K562 (cell line): ENCODE measurements at regions not wholly inside any gene's neighbourhood (a gene's known extent, or its start where the extent isn't known, plus 50 kb on each side); places are given as distances from the start of the nearest gene placed in this dataset.
A peak's percentile ranks its signal among the peaks of the same experiment; 100 is the strongest.

ENCODE experiments used
- CBFA2T3 ChIP-seq: fragments of 450-650 bp; IDR thresholded peaks from 2 replicates; pipeline ENCODE4 v1.6.1; 2017
- CBFB ChIP-seq: sonication (generic); formaldehyde crosslinking; IDR thresholded peaks from 2 replicates; pipeline ENCODE4 v1.4.0; 2020; ENCODE audit warnings: mild to moderate bottlenecking, missing genetic modification reagents
- CBX1 ChIP-seq: sonication (generic); IDR thresholded peaks from 2 replicates; pipeline ENCODE4 v1.6.1; 2016; ENCODE audit warnings: antibody characterized with exemption, low read depth, mild to moderate bottlenecking
- CBX5 ChIP-seq: IDR thresholded peaks from 2 replicates; pipeline ENCODE4 v1.6.1; 2014; ENCODE audit warnings: low read depth, borderline replicate concordance
- CCAR2 ChIP-seq: fragments of 200-400 bp; formaldehyde crosslinking; IDR thresholded peaks from 2 replicates; pipeline ENCODE4 v1.6.1; 2017; ENCODE audit warnings: mild to moderate bottlenecking, low read depth, low read length
- ETV6 ChIP-seq, 3 experiments: fragments of 150-350 bp in 1 of 3; sonication (generic) in 1 of 3; formaldehyde crosslinking in 1 of 3; IDR thresholded peaks; 2 replicates each; pipeline versions ENCODE4 v1.6.1 to v1.8.0; 2014 to 2022; ENCODE audit warnings: borderline replicate concordance in 2 of 3, low read depth in 2 of 3, antibody characterized with exemption in 1 of 3, low read length in 1 of 3, mild to moderate bottlenecking in 1 of 3, missing genetic modification reagents in 1 of 3
- KLF6 ChIP-seq: fragments of 250-450 bp; sonication (Bioruptor Pico); IDR thresholded peaks from 2 replicates; pipeline ENCODE4 v1.4.0; 2020; ENCODE audit warnings: mild to moderate bottlenecking, moderate library complexity, borderline replicate concordance
- MEF2D ChIP-seq: conservative IDR thresholded peaks from 2 replicates; pipeline ENCODE4 v1.6.1; 2016; ENCODE audit warnings: low read depth, missing genetic modification characterization, missing compliant biosample characterization
- OTX1 ChIP-seq: fragments of 450-650 bp; formaldehyde crosslinking; IDR thresholded peaks from 2 replicates; pipeline ENCODE4 v1.4.0; 2022; ENCODE audit warnings: mild to moderate bottlenecking
- PRPF4 ChIP-seq: fragments of 200-400 bp; formaldehyde crosslinking; IDR thresholded peaks from one replicate; pipeline ENCODE4 v1.6.1; 2017; ENCODE audit warnings: low read length, low read depth, mild to moderate bottlenecking; ENCODE audit not compliant: insufficient read depth, poor library complexity, severe bottlenecking
- PTTG1 ChIP-seq: fragments of 450-650 bp; IDR thresholded peaks from 2 replicates; pipeline ENCODE4 v1.6.1; 2016; ENCODE audit warnings: low read depth, mild to moderate bottlenecking, missing genetic modification characterization, missing compliant biosample characterization
- SMARCE1 ChIP-seq: fragments of 450-650 bp; IDR thresholded peaks from 2 replicates; pipeline ENCODE4 v1.7.1; 2016; ENCODE audit warnings: mild to moderate bottlenecking
- SREBF1 ChIP-seq: fragments of 150-350 bp; IDR thresholded peaks from 2 replicates; pipeline ENCODE4 v1.6.1; 2014; ENCODE audit warnings: antibody characterized with exemption, low read depth, low read length, borderline replicate concordance
- TAF7 ChIP-seq: fragments of 450-650 bp; IDR thresholded peaks from 2 replicates; pipeline ENCODE4 v1.6.1; 2016; ENCODE audit warnings: missing genetic modification characterization, missing compliant biosample characterization
- TGIF2 ChIP-seq: sonication (generic); formaldehyde crosslinking; IDR thresholded peaks from 2 replicates; pipeline ENCODE4 v1.8.1; 2022; ENCODE audit warnings: mild to moderate bottlenecking, missing genetic modification reagents, moderate library complexity
- ZBTB7A ChIP-seq: IDR thresholded peaks from 2 replicates; pipeline ENCODE4 v1.6.1; 2011; ENCODE audit warnings: low read depth, mild to moderate bottlenecking, low read length, moderate library complexity, borderline replicate concordance; ENCODE audit not compliant: control insufficient read depth
- ZKSCAN1 ChIP-seq: fragments of 150-350 bp; IDR thresholded peaks from 2 replicates; pipeline ENCODE4 v1.6.1; 2016; ENCODE audit warnings: low read depth, low read length
- ZNF146 ChIP-seq: IDR thresholded peaks from one replicate; pipeline ENCODE4 v1.6.1; 2018; ENCODE audit warnings: missing compliant biosample characterization; ENCODE audit not compliant: unreplicated experiment
- ZNF282 ChIP-seq: sonication (generic); formaldehyde crosslinking; IDR thresholded peaks from 2 replicates; pipeline ENCODE4 v1.8.1; 2023; ENCODE audit warnings: missing genetic modification reagents
- ZNF354B ChIP-seq: fragments of 250-450 bp; sonication (Bioruptor Pico); IDR thresholded peaks from 2 replicates; pipeline ENCODE4 v1.4.0; 2020
- ZNF507 ChIP-seq: conservative IDR thresholded peaks from 2 replicates; pipeline ENCODE4 v1.6.1; 2017; ENCODE audit warnings: missing genetic modification characterization, missing compliant biosample characterization
- ZNF551 ChIP-seq: fragments of 250-450 bp; sonication (Bioruptor Pico); IDR thresholded peaks from 2 replicates; pipeline ENCODE4 v1.5.0; 2021; ENCODE audit warnings: mild to moderate bottlenecking, moderate library complexity
- ZNF584 ChIP-seq: fragments of 200-800 bp; sonication (Bioruptor generic); IDR thresholded peaks from 2 replicates; pipeline ENCODE4 v1.6.1; 2016; ENCODE audit warnings: low read depth, mild to moderate bottlenecking, missing genetic modification characterization, missing compliant biosample characterization
- ZNF780A ChIP-seq: fragments of 250-450 bp; sonication (Bioruptor Pico); IDR thresholded peaks from 2 replicates; pipeline ENCODE4 v1.5.0; 2021; ENCODE audit warnings: mild to moderate bottlenecking
- ZSCAN29 ChIP-seq: fragments of 450-650 bp; IDR thresholded peaks from 2 replicates; pipeline ENCODE4 v1.6.1; 2017
- TF ChIP-seq, protein P1 (sequence below): IDR thresholded peaks from 2 replicates; pipeline ENCODE4 v1.6.1; 2011; ENCODE audit not compliant: insufficient read length; ENCODE audit errors: extremely low read depth
- TF ChIP-seq, protein P2 (sequence below): fragments of 450-650 bp; IDR thresholded peaks from 2 replicates; pipeline ENCODE4 v1.6.1; 2017; ENCODE audit warnings: antibody characterized with exemption, mild to moderate bottlenecking

DNA sequence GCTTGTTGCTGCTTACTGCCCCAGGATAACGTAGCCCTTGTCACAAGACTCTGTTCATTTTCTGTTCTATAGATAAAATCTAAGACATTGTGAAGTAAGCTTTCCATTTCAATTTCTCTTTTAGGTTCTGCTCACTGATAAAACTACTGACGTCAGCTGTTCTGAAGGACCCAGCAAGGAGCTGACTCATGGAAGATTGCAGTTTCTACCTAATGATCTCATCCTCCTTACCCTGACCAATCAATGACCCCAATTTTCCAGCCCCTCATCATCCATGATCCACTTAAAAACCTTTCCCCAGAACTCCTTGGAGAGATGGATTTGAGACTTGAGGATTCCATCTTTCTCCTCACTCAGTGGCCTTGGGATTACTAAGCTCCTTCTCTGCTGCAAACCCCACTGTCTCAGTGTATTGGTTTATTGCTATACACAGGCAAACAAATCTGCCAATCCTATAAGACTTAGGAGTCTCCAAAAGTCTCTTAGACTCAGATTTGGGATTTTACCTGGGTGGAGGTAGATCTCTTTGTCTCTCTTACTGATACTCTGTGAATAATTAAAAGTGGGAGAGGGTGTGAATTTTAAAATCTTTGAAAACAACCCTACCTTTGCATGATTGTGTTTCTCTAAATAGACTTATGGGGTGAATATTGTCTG is 109.2 kb upstream of the TRIM24 start (continued):
- no peak for TF ChIP-seq ZBTB7A
- no peak for TF ChIP-seq TGIF2 (CRISPR knock-in tag)
- no peak for TF ChIP-seq CBFB (CRISPR knock-in tag)
- TF ChIP-seq CBX5: peak; percentile 96
- peak; percentile 68 for TF ChIP-seq PTTG1 (tag)
- no peak for TF ChIP-seq ZNF551 (CRISPR knock-in tag)
- TF ChIP-seq ZNF282: no peak
- no peak for TF ChIP-seq ZSCAN29
- no peak for TF ChIP-seq ZNF780A
- TF ChIP-seq ZNF584: peak; percentile 88
- no peak for TF ChIP-seq ZNF146 (CRISPR knock-in tag)
- no peak for TF ChIP-seq CCAR2
- TF ChIP-seq CBFA2T3: peak; percentile 84
- TF ChIP-seq SMARCE1: peak; percentile 80
- TF ChIP-seq OTX1 (CRISPR knock-in tag): 0 out of 2 replicates have a peak, but pooled peaks have one; percentile 20
- peak; percentile 28; the same call in 1 of the 2 replicates for TF ChIP-seq ZNF507
- TF ChIP-seq, protein P1, sequence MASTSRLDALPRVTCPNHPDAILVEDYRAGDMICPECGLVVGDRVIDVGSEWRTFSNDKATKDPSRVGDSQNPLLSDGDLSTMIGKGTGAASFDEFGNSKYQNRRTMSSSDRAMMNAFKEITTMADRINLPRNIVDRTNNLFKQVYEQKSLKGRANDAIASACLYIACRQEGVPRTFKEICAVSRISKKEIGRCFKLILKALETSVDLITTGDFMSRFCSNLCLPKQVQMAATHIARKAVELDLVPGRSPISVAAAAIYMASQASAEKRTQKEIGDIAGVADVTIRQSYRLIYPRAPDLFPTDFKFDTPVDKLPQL: no peak
- TF ChIP-seq ZNF354B (CRISPR knock-in tag): no peak; the same call in 1 of the 2 replicates
- TF ChIP-seq CBX1: peak; percentile 92; the same call in 1 of the 2 replicates
- TF ChIP-seq ZKSCAN1: no peak
- peak; percentile 91 for TF ChIP-seq MEF2D
- TF ChIP-seq PRPF4: no peak
- TF ChIP-seq SREBF1: no peak
- TF ChIP-seq TAF7 (tag): no peak
- TF ChIP-seq ETV6 (IDR thresholded peaks at IDR 0.05; ENCODE audit: borderline replicate concordance in 1 of 2, low read depth in 2 of 2, low read length in 1 of 2): no peak
- no peak for TF ChIP-seq ETV6 (CRISPR knock-in tag; IDR thresholded peaks at IDR 0.05; ENCODE audit: borderline replicate concordance)
- TF ChIP-seq KLF6 (CRISPR knock-in tag): peak; percentile 71; the same call in 1 of the 2 replicates
- TF ChIP-seq, protein P2, sequence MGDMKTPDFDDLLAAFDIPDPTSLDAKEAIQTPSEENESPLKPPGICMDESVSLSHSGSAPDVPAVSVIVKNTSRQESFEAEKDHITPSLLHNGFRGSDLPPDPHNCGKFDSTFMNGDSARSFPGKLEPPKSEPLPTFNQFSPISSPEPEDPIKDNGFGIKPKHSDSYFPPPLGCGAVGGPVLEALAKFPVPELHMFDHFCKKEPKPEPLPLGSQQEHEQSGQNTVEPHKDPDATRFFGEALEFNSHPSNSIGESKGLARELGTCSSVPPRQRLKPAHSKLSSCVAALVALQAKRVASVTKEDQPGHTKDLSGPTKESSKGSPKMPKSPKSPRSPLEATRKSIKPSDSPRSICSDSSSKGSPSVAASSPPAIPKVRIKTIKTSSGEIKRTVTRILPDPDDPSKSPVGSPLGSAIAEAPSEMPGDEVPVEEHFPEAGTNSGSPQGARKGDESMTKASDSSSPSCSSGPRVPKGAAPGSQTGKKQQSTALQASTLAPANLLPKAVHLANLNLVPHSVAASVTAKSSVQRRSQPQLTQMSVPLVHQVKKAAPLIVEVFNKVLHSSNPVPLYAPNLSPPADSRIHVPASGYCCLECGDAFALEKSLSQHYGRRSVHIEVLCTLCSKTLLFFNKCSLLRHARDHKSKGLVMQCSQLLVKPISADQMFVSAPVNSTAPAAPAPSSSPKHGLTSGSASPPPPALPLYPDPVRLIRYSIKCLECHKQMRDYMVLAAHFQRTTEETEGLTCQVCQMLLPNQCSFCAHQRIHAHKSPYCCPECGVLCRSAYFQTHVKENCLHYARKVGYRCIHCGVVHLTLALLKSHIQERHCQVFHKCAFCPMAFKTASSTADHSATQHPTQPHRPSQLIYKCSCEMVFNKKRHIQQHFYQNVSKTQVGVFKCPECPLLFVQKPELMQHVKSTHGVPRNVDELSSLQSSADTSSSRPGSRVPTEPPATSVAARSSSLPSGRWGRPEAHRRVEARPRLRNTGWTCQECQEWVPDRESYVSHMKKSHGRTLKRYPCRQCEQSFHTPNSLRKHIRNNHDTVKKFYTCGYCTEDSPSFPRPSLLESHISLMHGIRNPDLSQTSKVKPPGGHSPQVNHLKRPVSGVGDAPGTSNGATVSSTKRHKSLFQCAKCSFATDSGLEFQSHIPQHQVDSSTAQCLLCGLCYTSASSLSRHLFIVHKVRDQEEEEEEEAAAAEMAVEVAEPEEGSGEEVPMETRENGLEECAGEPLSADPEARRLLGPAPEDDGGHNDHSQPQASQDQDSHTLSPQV: peak; percentile 87
